Stimulated activated CD4-positive, alpha-beta T cell treated with anti-CD3 and anti-CD28 coated beads, Interleukin-2, amount 100 ng/mL, for 24 hours (primary cell): ENCODE measurements at regions not wholly inside any gene's neighbourhood (a gene's known extent, or its start where the extent isn't known, plus 50 kb on each side); places are given as distances from the start of the nearest gene placed in this dataset.
"Not testable (repeated sequence)": the region's sequence is repeated elsewhere in the genome, so short reads cannot be mapped to it uniquely, and the experiment has no call there.

ENCODE experiments used
- DNase-seq, 2 donors: peaks; one replicate each; pipeline ENCODE4 v3.0.0-alpha.2; 2020

- DNase-seq, result no peak
Observed at GRCh38 chr2:189231719-189232323, 52.3 kb upstream of the COL5A2 start.

DNA sequence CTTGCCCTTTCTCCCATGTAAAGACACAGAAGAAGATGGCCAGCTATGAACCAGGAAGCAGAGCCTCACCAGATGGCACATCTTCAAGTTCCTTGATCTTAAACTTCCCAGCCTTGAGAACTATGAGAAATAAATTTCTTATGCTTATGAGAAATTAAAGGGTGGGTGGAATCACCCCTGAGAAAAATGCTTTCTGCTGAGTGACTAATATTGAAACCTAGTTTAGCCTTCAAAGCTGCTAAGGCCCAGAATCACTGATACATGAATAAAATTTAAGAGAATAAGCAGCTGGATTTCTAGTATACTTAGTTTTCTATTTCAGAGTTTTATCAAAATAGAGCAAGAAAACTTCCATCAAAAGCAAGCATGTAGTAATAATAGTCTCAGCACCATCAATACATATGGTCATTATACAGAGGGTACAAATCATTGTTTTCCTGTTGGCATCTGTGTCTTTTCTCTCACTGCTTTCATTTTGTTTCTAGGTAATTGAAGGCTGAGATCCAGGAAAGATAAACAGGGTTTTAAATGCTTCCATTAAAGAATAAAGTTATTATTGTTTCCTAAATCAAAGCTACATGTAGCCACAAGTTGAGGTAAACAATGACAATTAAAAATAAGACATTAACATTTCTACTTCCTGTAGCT is 53.3 kb upstream of the COL5A2 start:
- DNase-seq, result no peak

DNA sequence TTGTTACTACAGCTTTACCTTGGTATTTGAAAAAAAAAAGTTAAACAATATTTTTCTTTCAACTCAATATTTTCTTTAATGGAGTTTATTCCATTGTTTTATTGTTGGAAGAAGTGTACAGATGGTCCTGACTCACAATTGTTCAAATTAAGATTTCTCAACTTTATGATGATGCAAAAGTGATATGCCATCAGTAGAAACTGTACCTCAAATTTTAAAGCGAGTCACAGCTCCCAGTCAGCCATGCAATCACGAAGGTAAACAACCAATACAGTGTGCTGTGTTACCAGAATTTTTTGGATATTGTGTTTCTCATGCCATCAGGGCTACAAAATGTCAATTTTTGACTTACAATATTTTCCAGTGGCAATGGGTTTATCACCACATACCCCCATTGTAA is 54.0 kb upstream of the COL5A2 start:
- no peak for DNase-seq

- no peak for DNase-seq
Observed at GRCh38 chr2:189234991-189235390, 55.4 kb upstream of the COL5A2 start.

DNA sequence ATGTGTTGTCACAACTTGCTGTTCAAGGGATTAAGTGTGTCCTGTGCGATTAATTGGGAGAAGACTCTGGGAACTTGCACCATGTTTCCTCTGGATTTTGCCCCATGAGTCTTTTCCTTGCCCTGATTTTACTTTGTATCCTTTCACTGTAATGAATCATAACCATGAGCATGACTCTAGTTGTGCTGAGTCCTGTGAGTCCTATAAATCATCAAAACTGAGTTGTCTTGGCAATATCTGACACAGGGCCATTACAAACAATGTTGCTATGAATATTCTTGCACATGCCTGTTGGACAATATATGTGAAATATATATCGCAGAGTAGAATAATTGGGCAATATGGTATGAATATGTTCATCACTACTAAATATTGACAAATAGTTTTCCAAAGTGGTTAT is 56.5 kb upstream of the COL5A2 start:
- no peak for DNase-seq

DNA sequence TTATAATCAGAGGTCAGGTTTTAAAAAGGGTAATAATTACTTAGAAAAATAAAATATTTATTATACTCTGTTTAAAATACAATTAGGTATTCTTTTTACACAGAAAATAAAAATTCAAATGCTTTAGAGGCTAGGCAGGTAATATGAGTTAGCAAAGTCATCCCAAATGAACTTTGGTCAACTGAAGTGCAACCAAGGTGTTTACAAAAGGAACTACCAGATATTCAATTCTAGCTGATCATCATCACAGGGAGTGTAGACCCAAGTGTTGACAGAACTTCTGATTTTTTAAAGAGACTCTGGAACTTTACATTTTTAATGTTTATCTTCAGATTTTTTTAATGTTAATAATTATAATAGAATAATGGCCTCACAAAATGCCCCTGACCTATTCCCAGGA is 59.3 kb upstream of the COL5A2 start:
- DNase-seq, result no peak

DNA sequence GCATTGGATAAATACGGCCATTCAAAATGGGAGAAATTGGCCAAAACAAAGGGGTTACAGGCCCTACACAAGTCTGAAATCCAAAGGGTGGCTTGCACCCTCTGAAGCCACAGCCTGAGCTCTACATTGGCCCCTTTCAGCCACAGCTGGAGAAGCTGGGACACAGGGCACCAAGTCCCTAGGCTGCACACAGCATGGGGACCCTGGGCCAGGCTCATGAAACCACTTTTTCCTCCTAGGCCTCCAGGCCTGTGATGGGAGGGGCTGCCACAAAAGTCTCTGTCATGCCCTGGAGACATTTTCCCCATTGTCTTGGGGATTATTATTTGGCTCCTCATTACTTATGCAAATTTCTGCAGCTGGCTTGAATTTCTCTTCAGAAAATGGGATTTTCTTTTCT is 64.3 kb upstream of the COL5A2 start:
- not testable (repeated sequence) for DNase-seq

DNA sequence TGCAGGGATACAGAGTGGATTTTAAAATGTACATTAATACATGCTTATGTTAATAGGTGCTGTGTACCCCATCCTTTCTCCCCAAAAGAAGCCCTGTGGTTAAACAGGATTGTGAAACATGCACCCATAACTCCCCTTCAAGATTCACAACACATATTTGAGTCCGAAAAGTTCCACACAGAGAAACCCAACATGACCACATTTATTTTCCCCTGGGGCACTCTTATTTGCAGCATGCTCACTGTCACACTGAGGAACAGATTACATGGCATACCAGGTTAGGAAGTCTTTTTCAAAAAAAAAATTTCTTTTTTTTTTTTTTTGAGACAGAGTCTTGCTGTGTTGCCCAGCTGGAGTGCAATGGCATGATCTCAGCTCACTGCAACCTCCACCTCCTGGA is 67.7 kb upstream of the COL5A2 start:
- DNase-seq, result no peak

DNA sequence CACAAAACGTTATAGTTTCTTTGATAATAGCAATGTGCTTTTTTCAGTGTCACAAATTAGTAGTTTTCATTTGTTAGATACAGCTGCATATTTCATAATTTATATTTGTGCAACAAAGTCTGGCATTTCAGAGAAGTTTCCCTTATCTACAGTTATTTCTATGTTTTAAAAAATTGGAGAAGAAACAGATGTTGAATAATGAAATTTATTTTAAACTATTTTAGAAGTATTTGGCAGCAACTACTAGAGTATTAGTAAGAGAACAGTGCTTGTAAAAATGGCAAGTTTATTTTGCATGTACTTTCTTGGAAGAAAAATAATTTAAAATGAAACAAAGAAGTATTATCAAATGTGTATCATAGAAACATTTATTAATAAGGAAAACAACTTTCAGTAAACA is 68.6 kb upstream of the COL5A2 start:
- DNase-seq, result no peak

DNA sequence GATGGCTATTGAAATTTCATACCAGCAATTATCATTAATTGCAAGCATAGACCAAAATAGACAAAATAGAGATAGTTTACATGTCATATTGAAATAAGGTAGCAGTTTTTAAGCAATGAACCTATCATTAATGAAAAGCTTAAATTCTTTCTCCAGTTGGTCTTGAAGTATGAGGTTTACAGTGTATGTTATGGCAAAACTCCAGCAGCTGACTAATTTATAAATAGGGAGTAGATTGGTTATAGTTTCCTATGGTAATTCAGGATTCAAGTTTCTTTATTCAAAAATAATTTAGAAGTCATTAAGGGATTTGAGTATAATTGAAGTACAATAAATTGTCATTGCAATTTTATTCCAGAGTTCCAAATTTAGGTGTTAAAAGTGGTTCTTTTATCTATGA is 69.6 kb upstream of the COL5A2 start:
- DNase-seq, result no peak

- no peak for DNase-seq
Observed at GRCh38 chr2:189249901-189250300, 70.3 kb upstream of the COL5A2 start.

- no peak for DNase-seq
Observed at GRCh38 chr2:189252991-189253675, 73.6 kb upstream of the COL5A2 start.

DNA sequence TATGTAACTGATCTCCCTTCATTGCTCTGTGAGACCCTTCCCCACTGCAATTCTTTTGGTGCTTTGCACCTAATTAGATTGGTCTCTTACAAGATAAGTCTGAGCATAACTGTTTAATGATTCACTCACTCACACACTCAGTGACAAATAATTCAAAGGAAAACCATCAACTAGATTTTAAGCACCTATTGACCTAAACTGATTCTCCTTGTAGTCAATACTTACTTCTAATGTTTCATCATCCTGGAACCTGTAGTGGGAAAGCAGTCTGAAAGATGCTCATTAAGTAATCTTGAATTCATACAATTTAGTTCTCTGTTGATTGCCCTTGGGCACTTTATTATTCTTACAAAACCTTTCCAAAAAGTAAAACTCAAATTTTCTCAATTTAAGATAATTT is 74.3 kb upstream of the COL5A2 start:
- DNase-seq, result no peak

GRCh38 chr2:189254268-189254883 is 74.8 kb upstream of the COL5A2 start:
- DNase-seq, result no peak

DNA sequence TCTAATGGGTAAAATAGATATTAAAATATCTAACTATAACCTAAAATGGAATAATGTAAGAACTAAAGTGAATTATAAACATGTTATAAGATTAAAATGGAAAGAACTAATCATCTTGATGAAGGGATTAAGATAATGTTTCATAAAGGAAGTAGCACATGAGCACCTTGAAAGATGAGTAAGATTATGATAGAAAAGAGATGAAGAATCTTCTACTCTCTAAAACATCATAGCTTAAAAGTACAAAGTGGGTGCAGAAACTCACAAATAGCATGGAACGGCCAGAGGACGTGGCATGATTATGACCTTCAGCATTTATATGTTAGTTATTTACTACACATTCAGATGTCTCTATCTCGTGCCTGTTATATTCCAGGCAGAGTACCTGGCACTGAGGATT is 76.2 kb upstream of the COL5A2 start:
- no peak for DNase-seq

DNA sequence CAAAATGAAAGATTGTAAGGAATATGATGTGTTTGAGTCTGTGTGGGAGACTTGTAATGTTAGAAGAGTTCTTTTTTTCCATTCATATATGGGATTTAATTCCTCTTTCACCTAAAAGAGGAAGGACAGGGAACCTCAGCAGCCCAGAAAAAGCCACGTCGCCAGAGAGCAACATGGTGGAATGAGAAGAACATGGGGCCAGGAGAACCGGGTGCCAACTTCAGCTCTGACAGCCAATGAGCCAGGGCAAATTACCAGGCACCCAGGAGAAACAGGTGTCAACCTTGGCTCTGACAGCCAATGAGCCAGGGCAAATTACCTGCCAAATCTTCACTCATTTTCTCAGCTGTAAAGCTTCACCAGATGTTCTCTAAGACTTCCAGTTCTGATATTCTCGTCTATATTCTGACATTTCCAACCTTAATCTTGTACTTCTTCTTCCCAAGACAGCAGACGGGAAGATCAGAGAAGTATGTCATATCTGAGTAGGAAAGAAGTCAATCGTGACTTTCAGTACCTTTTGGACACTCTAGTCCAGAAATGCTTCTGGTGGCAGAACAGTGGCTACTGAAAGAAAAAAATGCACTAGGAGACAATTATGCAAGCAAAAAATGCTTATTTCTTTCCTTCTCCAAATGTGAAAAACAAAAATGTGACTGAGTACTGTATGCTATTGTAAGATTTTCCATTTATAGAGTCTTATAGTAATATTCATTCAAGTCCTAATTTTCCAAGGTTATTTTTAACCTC is 79.2 kb upstream of the COL5A2 start:
- DNase-seq, result no peak

DNA sequence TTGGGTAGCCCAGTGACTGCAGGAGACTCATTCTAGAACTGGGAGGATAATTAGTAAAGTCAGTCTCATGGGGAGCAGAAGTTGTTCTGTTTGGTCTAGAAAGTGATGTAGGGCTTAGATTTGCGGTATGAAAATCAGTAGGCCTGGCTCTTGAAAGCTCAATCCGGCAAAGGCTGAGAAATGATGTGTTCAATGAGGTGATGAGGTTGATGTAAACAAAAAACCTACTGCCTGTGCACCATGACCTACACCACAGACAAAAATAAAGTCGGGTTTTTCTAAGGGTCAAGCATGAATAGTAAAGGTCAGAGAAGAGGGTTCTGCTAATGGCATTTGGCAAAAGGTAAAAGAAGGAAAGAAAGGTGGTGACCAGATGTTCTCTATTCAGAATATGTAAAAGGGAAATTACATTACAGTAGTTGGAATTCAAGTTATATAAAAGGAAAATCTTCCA is 80.8 kb upstream of the COL5A2 start:
- no peak for DNase-seq

DNA sequence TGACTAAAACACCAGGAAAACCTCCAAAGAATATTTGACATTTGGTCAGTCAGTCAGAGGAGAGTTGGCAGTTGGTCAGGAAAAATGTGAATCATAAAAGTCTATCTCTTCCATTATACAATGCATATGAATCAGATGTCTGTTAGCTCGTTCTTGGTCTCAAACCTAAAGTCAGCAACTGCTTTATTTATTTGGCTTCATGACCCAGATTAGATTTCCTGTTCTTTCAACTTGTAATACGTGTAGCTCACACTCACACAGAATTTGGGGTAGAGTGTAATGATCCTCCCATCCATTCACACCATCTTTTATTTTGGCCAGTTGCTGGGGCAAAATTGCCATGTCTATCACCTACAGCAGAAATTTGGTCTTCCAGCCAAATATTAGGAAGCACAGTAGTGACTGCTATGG is 81.9 kb upstream of the COL5A2 start:
- no peak for DNase-seq

- DNase-seq, result no peak
Observed at GRCh38 chr2:189261916-189262315, 82.4 kb upstream of the COL5A2 start.

- DNase-seq, result no peak
Observed at GRCh38 chr2:189265696-189266320, 86.2 kb upstream of the COL5A2 start.

DNA sequence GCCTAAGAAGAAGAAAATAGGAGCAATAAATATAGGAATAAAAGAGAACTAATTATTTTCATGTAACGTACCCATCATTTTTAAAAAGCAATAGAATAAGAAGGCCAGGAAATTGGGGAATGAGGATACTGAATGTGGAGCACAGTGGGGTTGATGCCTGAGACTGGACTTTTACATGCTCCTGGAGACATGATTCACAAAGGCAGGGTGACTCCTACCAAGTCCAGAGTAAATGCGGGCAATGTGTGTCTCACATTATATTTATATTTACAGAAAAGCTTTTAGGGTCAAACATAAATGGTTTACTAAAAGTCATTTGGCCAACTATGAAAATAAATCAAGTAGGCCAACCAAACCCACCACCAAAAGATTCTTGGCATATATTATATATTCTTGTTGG is 87.9 kb upstream of the COL5A2 start:
- DNase-seq, result no peak

- DNase-seq, result no peak
Observed at GRCh38 chr2:189267925-189268579, 88.5 kb upstream of the COL5A2 start.
